Muscle of arm (tissue), 1 donor: ENCODE measurements at regions not wholly inside any gene's neighbourhood (a gene's known extent, or its start where the extent isn't known, plus 50 kb on each side); places are given as distances from the start of the nearest gene placed in this dataset.

Source experiments
- DNase-seq: peaks from one replicate; pipeline ENCODE4 v3.0.0-alpha.2; 2013

- DNase-seq, result no peak
Measured at GRCh38 chr1:106564192-106564591, 492.3 kb upstream of the PRMT6 start.

GRCh38 chr1:106568201-106568974, 488.1 kb upstream of the PRMT6 start:
- no peak for DNase-seq

DNA sequence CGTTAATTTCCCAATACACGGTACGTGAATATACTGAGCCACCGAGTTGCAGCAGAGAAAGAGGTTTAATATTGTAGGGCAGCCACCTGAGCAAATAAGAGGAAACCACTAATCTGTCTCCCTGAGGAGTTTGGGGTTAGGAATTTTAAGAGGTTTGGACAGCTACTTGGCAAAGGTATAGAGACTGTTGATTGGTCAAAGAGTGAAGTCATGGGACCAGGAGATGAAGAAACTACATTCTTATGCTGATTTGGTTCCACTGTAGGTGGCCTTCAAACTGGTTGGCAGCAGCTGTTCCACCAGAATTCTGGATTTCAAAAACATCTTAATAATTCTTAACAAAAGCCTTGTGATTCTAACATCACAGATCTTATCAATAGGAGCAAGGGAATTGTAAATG, 485.4 kb upstream of the PRMT6 start:
- DNase-seq, result no peak

- DNase-seq, result no peak
Measured at GRCh38 chr1:106584107-106584506, 472.4 kb upstream of the PRMT6 start.

- DNase-seq, result no peak
Measured at GRCh38 chr1:106584676-106585075, 471.8 kb upstream of the PRMT6 start.

- no peak for DNase-seq
Measured at GRCh38 chr1:106600626-106601025, 455.8 kb upstream of the PRMT6 start.

GRCh38 chr1:106603616-106604015, 452.9 kb upstream of the PRMT6 start:
- no peak for DNase-seq

- no peak for DNase-seq
Measured at GRCh38 chr1:106608841-106609240, 447.6 kb upstream of the PRMT6 start.

DNA sequence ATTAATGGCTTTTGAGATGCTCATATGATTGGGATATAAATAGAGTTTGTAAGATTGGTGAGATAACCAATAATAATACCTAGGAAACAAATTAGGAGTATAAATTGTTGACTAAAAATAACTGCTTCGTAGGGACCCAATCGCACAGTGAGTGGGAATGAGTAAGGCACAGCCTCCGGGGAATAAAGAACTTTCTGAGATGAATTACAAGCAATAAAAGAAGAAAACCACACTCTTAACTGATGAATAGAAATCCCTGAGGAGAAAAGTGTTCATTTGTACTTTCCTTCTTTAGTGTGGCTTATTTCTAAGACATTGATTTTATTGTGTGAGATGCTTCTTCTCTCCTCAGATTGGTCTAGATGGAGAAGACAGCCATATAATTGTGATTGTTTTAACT, 443.4 kb upstream of the PRMT6 start:
- DNase-seq, result no peak

- no peak for DNase-seq
Measured at GRCh38 chr1:106613861-106614260, 442.6 kb upstream of the PRMT6 start.

GRCh38 chr1:106615473-106615872, 441.0 kb upstream of the PRMT6 start:
- no peak for DNase-seq

GRCh38 chr1:106619080-106619826, 437.2 kb upstream of the PRMT6 start:
- no peak for DNase-seq

- no peak for DNase-seq
Measured at GRCh38 chr1:106619827-106620134, 436.7 kb upstream of the PRMT6 start.

DNA sequence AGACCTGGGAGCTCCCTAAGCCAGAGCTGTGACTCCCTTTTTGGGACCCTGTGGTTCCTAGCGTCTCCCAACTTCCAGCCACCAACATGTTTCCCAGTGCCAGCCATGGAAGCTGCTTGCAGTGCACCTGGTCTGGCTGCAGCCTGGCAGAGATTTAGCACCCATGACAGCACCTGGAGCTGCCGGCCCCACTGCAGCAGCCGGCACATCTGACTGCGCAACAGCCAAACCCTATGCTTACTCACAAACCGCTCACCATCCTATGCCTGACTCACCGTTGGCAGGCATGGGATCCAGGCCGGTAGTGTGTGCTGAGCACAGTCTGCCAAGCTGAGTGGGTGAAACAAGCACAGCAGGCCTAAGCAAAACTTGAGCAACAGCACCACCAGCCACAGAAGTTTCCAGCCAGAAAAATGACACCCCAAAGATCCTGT, 435.9 kb upstream of the PRMT6 start:
- no peak for DNase-seq

GRCh38 chr1:106621853-106622252, 434.6 kb upstream of the PRMT6 start:
- DNase-seq, result no peak

DNA sequence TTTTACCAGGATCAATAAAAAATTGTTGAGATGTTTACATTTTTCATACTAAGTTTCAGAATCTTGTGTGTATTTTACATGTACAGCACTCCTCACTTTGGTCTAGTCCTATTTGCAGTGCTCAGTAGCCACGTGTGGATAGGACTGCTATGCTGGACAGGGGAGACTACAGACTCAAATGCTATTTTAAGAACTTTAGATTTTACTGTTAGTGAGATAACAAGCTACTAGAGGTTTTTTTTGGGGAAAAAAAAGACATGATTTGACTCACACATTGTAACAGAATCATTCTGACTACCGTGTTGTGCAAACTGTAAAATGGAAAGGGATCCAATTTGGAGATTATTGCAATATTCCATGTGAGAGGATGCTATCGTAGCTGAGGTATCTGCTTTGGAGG, 418.9 kb upstream of the PRMT6 start:
- DNase-seq, result no peak

DNA sequence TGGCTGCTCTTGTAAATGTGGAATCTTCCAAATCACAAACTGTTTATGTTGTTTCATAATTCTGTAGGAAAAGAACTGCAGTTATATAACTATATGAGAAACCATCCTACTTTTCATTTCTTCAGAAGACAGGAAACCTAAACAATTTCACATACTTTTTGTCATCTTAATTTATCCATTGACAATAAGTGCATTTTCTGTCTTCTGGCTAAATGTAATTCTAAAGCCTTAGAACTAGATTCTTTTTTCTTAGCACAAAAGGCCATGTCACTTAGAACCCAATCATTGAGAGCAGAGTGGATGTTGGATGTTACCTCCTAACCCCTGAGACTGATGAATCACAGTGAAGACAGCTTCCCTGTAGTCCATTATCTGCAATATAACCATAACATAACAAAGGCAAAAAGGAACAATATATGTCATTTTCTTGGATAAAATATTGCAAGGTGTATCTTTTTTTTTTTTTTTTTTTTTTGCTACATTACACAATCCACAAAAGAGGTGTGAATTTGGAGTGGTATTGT, 410.2 kb upstream of the PRMT6 start:
- no peak for DNase-seq

- no peak for DNase-seq
Measured at GRCh38 chr1:106646816-106647215, 409.7 kb upstream of the PRMT6 start.

DNA sequence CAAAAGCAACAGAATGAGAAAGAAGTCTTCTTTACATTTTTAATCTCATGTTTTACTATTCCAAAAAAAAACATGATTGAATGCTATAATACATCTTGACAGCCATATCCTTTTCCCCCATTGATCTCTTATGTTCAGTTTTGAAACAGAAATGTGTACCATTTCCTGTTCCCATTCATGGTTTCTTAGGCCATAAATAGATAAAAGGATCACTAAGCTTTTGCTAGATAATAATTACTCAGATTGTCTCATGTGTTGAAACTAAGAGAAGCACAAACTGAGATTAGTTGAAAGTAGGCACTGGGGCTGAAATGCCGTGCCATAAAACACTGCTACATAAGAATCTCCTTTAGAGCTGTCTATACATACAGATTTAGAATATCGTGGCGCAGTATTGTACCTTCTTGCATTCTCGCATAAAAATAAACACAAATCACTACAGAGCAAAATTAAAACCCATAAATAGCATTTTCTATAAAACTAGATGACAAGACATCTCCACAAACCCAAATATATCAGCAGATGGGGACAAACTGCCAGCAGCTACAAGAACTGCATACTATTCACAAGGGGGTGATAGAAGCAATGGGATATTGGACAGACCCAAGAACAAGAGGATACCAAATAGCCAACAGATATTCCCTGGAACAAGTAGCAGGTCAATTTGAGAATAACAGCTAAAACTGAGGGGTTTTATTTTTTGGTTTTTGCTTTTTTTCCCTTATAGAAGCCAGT, 405.3 kb upstream of the PRMT6 start:
- peak; percentile 3 for DNase-seq

DNA sequence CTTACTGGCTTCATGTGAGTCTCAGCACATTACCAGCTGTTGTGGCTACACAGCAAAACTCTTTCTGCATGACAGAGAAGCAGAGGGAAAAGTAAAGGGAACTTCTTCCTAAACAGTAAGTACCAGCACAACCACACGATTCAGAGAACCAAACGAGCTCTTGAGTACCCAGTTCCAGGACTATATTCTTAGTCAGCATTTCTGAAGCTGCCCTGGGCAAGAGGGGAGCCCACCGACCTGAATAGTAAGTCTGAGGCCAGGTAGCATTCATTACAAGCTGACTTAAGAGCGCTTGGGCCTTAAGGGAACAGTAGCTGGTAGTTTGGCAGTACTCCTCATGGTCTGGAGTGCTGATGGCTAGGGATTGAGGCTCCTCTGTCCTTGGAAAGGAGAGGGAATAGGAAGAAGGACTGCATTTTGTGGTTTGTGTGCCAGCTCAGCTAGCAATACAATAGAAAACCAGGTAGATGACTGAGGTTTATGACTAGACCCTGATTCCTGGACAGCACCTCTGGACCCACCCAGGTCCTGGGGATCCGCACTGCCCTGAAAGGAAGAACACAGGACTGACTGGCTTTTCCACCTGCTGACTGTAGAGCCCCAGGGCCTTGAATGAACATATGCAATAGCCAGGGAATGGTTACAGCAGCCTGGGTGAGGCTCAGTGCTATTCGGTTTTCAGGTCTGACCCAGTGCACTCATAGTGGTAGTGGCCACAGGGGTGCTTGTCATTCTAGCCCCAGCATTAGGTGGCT, 396.8 kb upstream of the PRMT6 start:
- DNase-seq, result no peak

DNA sequence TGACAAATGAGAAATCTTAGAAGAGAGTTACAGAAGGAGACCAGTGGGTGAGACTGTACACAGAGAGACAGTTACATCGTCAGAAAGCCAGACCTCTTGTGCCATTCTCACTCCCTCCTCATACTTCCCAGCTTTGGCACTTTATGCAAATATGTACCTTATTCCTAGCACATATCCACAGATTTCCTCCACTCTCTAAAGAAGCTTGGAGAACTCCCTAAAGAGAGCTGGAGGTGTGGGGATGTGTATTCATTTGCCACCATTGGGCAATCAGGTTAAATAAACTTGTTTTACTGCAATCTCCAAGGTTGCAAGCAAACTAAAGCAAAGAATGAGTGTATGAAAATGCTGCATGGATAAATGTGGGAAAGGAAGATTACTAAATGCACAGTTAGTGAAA, 380.9 kb upstream of the PRMT6 start:
- no peak for DNase-seq

GRCh38 chr1:106676021-106676420, 380.5 kb upstream of the PRMT6 start:
- no peak for DNase-seq
